Esophagus muscularis mucosa (tissue), 4 donors: ENCODE measurements at regions not wholly inside any gene's neighbourhood (a gene's known extent, or its start where the extent isn't known, plus 50 kb on each side); places are given as distances from the start of the nearest gene placed in this dataset.

ENCODE experiments used
- DNase-seq: peaks from one replicate; pipeline ENCODE4 v3.0.0-alpha.2; 2017; ENCODE audit errors: extremely low spot score
- H3K27ac ChIP-seq, 4 donors: fragments of 200-600 bp; sonication (generic); replicated peaks in 1 of 4; 1 replicate in 3 of 4; 2 replicates in 1 of 4; pipeline ENCODE4 v1.5.1; 2016 to 2019; ENCODE audit warnings: mild to moderate bottlenecking in 1 of 4
- H3K27me3 ChIP-seq, 4 donors: fragments of 200-600 bp; sonication (generic); one replicate each; pipeline versions ENCODE4 v1.5.1 to v1.6.0; 2016 to 2019
- H3K36me3 ChIP-seq, 4 donors: fragments of 200-600 bp; sonication (generic); one replicate each; pipeline ENCODE4 v1.5.1; 2016 to 2019
- H3K4me1 ChIP-seq, 4 donors: fragments of 200-600 bp; sonication (generic); one replicate each; pipeline ENCODE4 v1.5.1; 2016 to 2019
- H3K4me3 ChIP-seq, 4 donors: fragments of 200-600 bp; sonication (generic); 1 replicate in 2 of 4; 2 replicates in 2 of 4; pipeline ENCODE4 v1.5.1; 2016 to 2019; ENCODE audit warnings: mild to moderate bottlenecking in 4 of 4, moderate library complexity in 1 of 4
- H3K9me3 ChIP-seq, 4 donors: fragments of 200-600 bp; sonication (generic); 1 replicate in 3 of 4; 2 replicates in 1 of 4; pipeline ENCODE4 v1.5.1; 2016 to 2019
- CTCF ChIP-seq, 3 experiments: fragments of 200-600 bp in 2 of 3; fragments of 450-650 bp in 1 of 3; sonication (generic) in 2 of 3; IDR thresholded peaks; one replicate each; pipeline ENCODE4 v1.5.1; 2017 to 2019; ENCODE audit warnings: antibody characterized with exemption in 3 of 3, mild to moderate bottlenecking in 2 of 3, moderate library complexity in 1 of 3
- EP300 ChIP-seq: sonication (generic); formaldehyde crosslinking; IDR thresholded peaks from one replicate; pipeline ENCODE4 v1.6.1; 2017; ENCODE audit warnings: antibody characterized with exemption
- POLR2A ChIP-seq: fragments of 450-650 bp; IDR thresholded peaks from one replicate; pipeline ENCODE4 v1.6.1; 2017; ENCODE audit warnings: antibody characterized with exemption, moderate library complexity, mild to moderate bottlenecking, low read depth
- POLR2AphosphoS5 ChIP-seq, 2 donors: sonication (generic); formaldehyde crosslinking; IDR thresholded peaks; one replicate each; pipeline ENCODE4 v1.6.1; 2017; ENCODE audit warnings: antibody characterized with exemption in 2 of 2
- WGBS: methylation state at CpG from one replicate; pipeline ENCODE4 v1.1.5; 2018; 5-methylcytosine and 5-hydroxymethylcytosine counted together
- intact Hi-C: fragments of 100-400 bp; cut with DNase I; formaldehyde crosslinking; loops from one replicate; pipeline ENCODE4 v1.15.1; 2023

GRCh38 chrX:124836786-124837185 lies 482.9 kb upstream of the TEX13C start:
- intact Hi-C loops = no loop called here
- Histone ChIP-seq H3K36me3 (no peaks in the 10 kb centered on the region), H3K27me3 (no peaks in the 10 kb centered on the region), H3K27ac (no peak overlapping the region), H3K4me1 (no peaks in the 10 kb centered on the region), H3K4me3 (no peak overlapping the region), H3K9me3 (no peaks in the 10 kb centered on the region)
- no peak for TF ChIP-seq EP300
- no peak for TF ChIP-seq CTCF (IDR thresholded peaks at IDR 0.05)
- no peak for TF ChIP-seq POLR2AphosphoS5 (IDR thresholded peaks at IDR 0.05)
- TF ChIP-seq POLR2A = no peak
- 78% methylated on average over 3 of the region's 3 CpGs for WGBS
- DNase-seq = no peak

- DNase-seq = no peak
- intact Hi-C loops = no loop called here
- H3K36me3 ChIP-seq = no peaks in the 10 kb centered on the region
- H3K27me3 ChIP-seq = no peaks in the 10 kb centered on the region
- H3K27ac ChIP-seq = no peak overlapping the region
- H3K4me1 ChIP-seq = no peaks in the 10 kb centered on the region
- WGBS = 57% methylated on average over 2 of the region's 2 CpGs
- TF ChIP-seq EP300 (no peak), POLR2AphosphoS5 (IDR thresholded peaks at IDR 0.05) (no peak), POLR2A (no peak), CTCF (IDR thresholded peaks at IDR 0.05) (no peak)
- H3K4me3 ChIP-seq = no peak overlapping the region
- no peaks in the 10 kb centered on the region for H3K9me3 ChIP-seq
These were observed 477.5 kb upstream of the TEX13C start for GRCh38 chrX:124842205-124842604.

DNA sequence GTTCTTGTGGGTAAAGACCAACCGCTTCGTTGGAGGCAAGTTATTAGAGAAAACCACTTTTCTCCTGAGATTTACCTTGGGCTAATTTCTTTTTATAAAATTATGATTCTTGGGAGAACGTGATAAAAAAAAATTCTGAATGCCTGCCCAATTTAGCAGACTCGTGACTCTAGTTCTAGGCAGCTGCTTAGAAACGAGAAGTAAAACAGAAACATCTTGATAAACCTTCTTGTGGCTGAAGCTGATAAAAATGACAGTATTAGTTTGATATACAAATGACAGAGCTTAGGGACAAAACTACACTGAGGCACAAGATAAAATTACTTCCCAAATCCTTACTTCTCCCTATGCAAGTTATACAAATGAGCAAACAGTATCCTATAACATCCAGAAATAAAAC lies 458.9 kb upstream of the TEX13C start:
- H3K27ac ChIP-seq = no peak overlapping the region
- no peaks in the 10 kb centered on the region for H3K27me3 ChIP-seq
- intact Hi-C loops = no loop called here
- no peaks in the 10 kb centered on the region for H3K4me1 ChIP-seq
- H3K4me3 ChIP-seq = peak overlapping the region; percentile 0 to 35 (median 14)
- no peak for TF ChIP-seq CTCF (IDR thresholded peaks at IDR 0.05)
- TF ChIP-seq POLR2AphosphoS5 (IDR thresholded peaks at IDR 0.05) = no peak
- TF ChIP-seq POLR2A = no peak
- no peak for TF ChIP-seq EP300
- no peaks in the 10 kb centered on the region for H3K9me3 ChIP-seq
- 34% methylated on average over 5 of the region's 5 CpGs for WGBS
- no peak for DNase-seq
- H3K36me3 ChIP-seq = no peaks in the 10 kb centered on the region

- intact Hi-C loops = no loop called here
- DNase-seq = no peak
- Histone ChIP-seq H3K4me1 (no peaks in the 10 kb centered on the region), H3K27me3 (no peaks in the 10 kb centered on the region), H3K4me3 (no peak overlapping the region), H3K9me3 (no peaks in the 10 kb centered on the region), H3K36me3 (no peaks in the 10 kb centered on the region), H3K27ac (no peak overlapping the region)
- TF ChIP-seq EP300 (no peak), POLR2AphosphoS5 (IDR thresholded peaks at IDR 0.05) (no peak), CTCF (IDR thresholded peaks at IDR 0.05) (no peak), POLR2A (no peak)
- 73% methylated on average over 4 of the region's 4 CpGs for WGBS
These were observed 457.4 kb upstream of the TEX13C start for GRCh38 chrX:124862301-124862700.

DNA sequence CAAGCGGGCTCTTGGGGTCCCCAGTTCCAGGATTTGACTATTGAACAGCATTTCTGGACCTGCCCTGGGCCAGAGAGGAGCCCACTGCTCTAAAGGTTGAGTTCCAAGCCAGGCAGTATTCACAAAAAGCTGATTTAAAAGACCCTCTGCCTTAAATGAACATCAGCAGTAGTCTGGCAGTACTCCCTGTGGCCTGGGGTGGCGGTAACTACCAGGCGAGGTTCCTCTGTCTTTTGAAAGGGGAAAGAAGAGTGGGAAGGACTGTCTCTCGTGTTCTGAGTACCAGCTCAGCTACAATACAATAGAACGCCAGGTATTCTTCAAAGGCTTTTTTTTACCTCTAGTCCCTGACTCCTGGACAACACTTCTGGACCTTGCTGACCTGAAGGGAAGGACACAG lies 456.4 kb upstream of the TEX13C start:
- H3K4me3 ChIP-seq = no peak overlapping the region
- WGBS = 45% methylated on average over 5 of the region's 5 CpGs
- H3K27ac ChIP-seq = no peak overlapping the region
- DNase-seq = no peak
- H3K4me1 ChIP-seq = no peaks in the 10 kb centered on the region
- intact Hi-C loops = no loop called here
- H3K9me3 ChIP-seq = peaks cover 0 to 7% (median 0%) of the 10 kb centered on the region in 4 donors
- no peaks in the 10 kb centered on the region for H3K36me3 ChIP-seq
- TF ChIP-seq CTCF (IDR thresholded peaks at IDR 0.05) (no peak), POLR2AphosphoS5 (IDR thresholded peaks at IDR 0.05) (no peak), POLR2A (no peak), EP300 (no peak)
- H3K27me3 ChIP-seq = no peaks in the 10 kb centered on the region
